Astrocyte (in vitro differentiated cells and primary cell): ENCODE measurements at regions not wholly inside any gene's neighbourhood (a gene's known extent, or its start where the extent isn't known, plus 50 kb on each side); places are given as distances from the start of the nearest gene placed in this dataset.

Experiments
- DNase-seq: peaks from one replicate; pipeline ENCODE4 v3.0.0-alpha.2; 2010; ENCODE audit warnings: low read depth
- FAIRE-seq: peaks from 2 replicates; lab custom pipeline; 2011; peaks lifted over from hg19 to GRCh38; lab: Jason Lieb, UNC
- H2AFZ ChIP-seq: 2 replicates; pipeline ENCODE4 v1.6.0; 2012; ENCODE audit warnings: low read depth, low read length, inconsistent platforms
- H3K27ac ChIP-seq: 2 replicates; pipeline ENCODE4 v1.5.1; 2011; ENCODE audit warnings: low read depth, low read length, inconsistent platforms
- H3K27me3 ChIP-seq: 2 replicates; pipeline ENCODE4 v1.6.0; 2011; ENCODE audit warnings: low read length, inconsistent platforms; ENCODE audit not compliant: insufficient read depth
- H3K36me3 ChIP-seq: 2 replicates; pipeline ENCODE4 v1.5.1; 2011; ENCODE audit warnings: low read length, inconsistent platforms; ENCODE audit not compliant: insufficient read depth
- H3K4me1 ChIP-seq: 2 replicates; pipeline ENCODE4 v1.5.1; 2011; ENCODE audit warnings: low read length, inconsistent platforms; ENCODE audit not compliant: insufficient read depth
- H3K4me2 ChIP-seq: 2 replicates; pipeline ENCODE4 v1.6.0; 2012; ENCODE audit warnings: low read length, inconsistent platforms
- H3K4me3 ChIP-seq: 2 replicates; pipeline ENCODE4 v1.5.1; 2011; ENCODE audit warnings: low read depth, mild to moderate bottlenecking, low read length, inconsistent platforms; ENCODE audit not compliant: insufficient read depth
- H3K79me2 ChIP-seq: 2 replicates; pipeline ENCODE4 v1.6.0; 2012; ENCODE audit warnings: mild to moderate bottlenecking, low read length, inconsistent platforms; ENCODE audit not compliant: insufficient read depth
- H3K9ac ChIP-seq: 2 replicates; pipeline ENCODE4 v1.6.0; 2012; ENCODE audit warnings: mild to moderate bottlenecking, low read length, inconsistent platforms
- H3K9me3 ChIP-seq: 2 replicates; pipeline ENCODE4 v1.5.1; 2012; ENCODE audit warnings: low read depth, mild to moderate bottlenecking, low read length, inconsistent platforms; ENCODE audit not compliant: insufficient read depth
- H4K20me1 ChIP-seq: 2 replicates; pipeline ENCODE4 v1.6.0; 2012; ENCODE audit warnings: low read length, inconsistent platforms; ENCODE audit not compliant: insufficient read depth
- H3K27ac Mint-ChIP-seq: one replicate; pipeline ENCODE4 v1.8.0; 2021; ENCODE audit warnings: mild to moderate bottlenecking, mixed read lengths; ENCODE audit not compliant: unreplicated experiment
- H3K27me3 Mint-ChIP-seq: one replicate; pipeline ENCODE4 v1.8.0; 2021; ENCODE audit warnings: low read depth, mixed read lengths; ENCODE audit not compliant: unreplicated experiment
- H3K36me3 Mint-ChIP-seq: one replicate; pipeline ENCODE4 v1.8.0; 2021; ENCODE audit warnings: low read depth, mixed read lengths; ENCODE audit not compliant: unreplicated experiment
- H3K4me1 Mint-ChIP-seq: one replicate; pipeline ENCODE4 v1.8.0; 2021; ENCODE audit warnings: low read depth, mixed read lengths; ENCODE audit not compliant: unreplicated experiment
- H3K4me3 Mint-ChIP-seq: one replicate; pipeline ENCODE4 v1.8.0; 2021; ENCODE audit warnings: mild to moderate bottlenecking, moderate library complexity, mixed read lengths; ENCODE audit not compliant: unreplicated experiment
- H3K9me3 Mint-ChIP-seq: one replicate; pipeline ENCODE4 v1.8.0; 2021; ENCODE audit warnings: mild to moderate bottlenecking, mixed read lengths; ENCODE audit not compliant: unreplicated experiment
- EZH2 ChIP-seq: IDR thresholded peaks from 2 replicates; pipeline ENCODE4 v1.6.1; 2012; ENCODE audit warnings: mild to moderate bottlenecking, low read length, inconsistent platforms; ENCODE audit not compliant: insufficient read depth
- TF ChIP-seq, protein P1 (sequence below): IDR thresholded peaks from 2 replicates; pipeline ENCODE4 v1.5.1; 2011; ENCODE audit warnings: low read depth, mild to moderate bottlenecking, inconsistent platforms, low read length, moderate library complexity; ENCODE audit not compliant: insufficient read depth

DNA sequence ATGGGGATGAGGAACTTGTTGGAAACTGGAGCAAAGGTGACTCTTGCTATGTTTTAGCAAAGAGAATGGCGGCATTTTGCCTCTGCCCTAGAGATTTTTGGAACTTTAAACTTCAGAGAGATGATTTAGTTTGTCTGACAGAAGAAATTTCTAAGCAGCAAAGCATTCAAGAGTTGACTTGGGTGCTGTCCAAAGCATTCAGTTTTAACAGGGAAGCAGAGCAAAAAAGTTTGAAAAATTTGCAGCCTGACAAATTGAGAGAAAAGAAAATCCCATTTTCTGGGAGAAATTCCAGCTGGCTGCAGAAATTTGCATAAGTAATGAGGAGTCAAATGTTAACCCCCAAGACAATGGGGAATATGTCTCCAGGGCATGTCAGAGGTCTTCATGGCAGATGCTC is 682.3 kb upstream of the ST8SIA4 start:
- Mint-ChIP-seq H3K4me1 (no peaks in the 10 kb centered on the region), H3K27ac (no peak overlapping the region), H3K36me3 (no peaks in the 10 kb centered on the region), H3K4me3 (no peak overlapping the region), H3K9me3 (no peaks in the 10 kb centered on the region), H3K27me3 (no peaks in the 10 kb centered on the region)
- no peak for FAIRE-seq
- peak; percentile 19 for DNase-seq
- Histone ChIP-seq H3K9me3 (no peaks in the 10 kb centered on the region), H3K36me3 (no peaks in the 10 kb centered on the region), H3K4me3 (no peak overlapping the region), H2AFZ (no peak overlapping the region), H3K79me2 (no peaks in the 10 kb centered on the region), H3K27me3 (no peaks in the 10 kb centered on the region), H4K20me1 (no peaks in the 10 kb centered on the region), H3K4me2 (no peak overlapping the region), H3K4me1 (no peaks in the 10 kb centered on the region), H3K9ac (no peak overlapping the region), H3K27ac (no peak overlapping the region)
- no peak for TF ChIP-seq EZH2
- TF ChIP-seq, protein P1, sequence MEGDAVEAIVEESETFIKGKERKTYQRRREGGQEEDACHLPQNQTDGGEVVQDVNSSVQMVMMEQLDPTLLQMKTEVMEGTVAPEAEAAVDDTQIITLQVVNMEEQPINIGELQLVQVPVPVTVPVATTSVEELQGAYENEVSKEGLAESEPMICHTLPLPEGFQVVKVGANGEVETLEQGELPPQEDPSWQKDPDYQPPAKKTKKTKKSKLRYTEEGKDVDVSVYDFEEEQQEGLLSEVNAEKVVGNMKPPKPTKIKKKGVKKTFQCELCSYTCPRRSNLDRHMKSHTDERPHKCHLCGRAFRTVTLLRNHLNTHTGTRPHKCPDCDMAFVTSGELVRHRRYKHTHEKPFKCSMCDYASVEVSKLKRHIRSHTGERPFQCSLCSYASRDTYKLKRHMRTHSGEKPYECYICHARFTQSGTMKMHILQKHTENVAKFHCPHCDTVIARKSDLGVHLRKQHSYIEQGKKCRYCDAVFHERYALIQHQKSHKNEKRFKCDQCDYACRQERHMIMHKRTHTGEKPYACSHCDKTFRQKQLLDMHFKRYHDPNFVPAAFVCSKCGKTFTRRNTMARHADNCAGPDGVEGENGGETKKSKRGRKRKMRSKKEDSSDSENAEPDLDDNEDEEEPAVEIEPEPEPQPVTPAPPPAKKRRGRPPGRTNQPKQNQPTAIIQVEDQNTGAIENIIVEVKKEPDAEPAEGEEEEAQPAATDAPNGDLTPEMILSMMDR = no peak

GRCh38 chr5:101580591-101580990 is 677.5 kb upstream of the ST8SIA4 start:
- FAIRE-seq (no peak), DNase-seq (peak; percentile 64)
- no peak overlapping the region for H2AFZ ChIP-seq
- H3K27ac ChIP-seq = no peak overlapping the region
- no peaks in the 10 kb centered on the region for H4K20me1 ChIP-seq
- no peaks in the 10 kb centered on the region for H3K9me3 ChIP-seq
- H3K79me2 ChIP-seq = no peaks in the 10 kb centered on the region
- no peaks in the 10 kb centered on the region for H3K27me3 ChIP-seq
- TF ChIP-seq, protein P1 = no peak
- no peak for TF ChIP-seq EZH2
- Mint-ChIP-seq H3K4me3 (no peak overlapping the region), H3K9me3 (no peaks in the 10 kb centered on the region), H3K27me3 (no peaks in the 10 kb centered on the region), H3K4me1 (peaks cover 2% of the 10 kb centered on the region), H3K36me3 (no peaks in the 10 kb centered on the region), H3K27ac (no peak overlapping the region)
- no peak overlapping the region for H3K4me3 ChIP-seq
- no peaks in the 10 kb centered on the region for H3K36me3 ChIP-seq
- no peaks in the 10 kb centered on the region for H3K4me1 ChIP-seq
- no peak overlapping the region for H3K4me2 ChIP-seq
- H3K9ac ChIP-seq = no peak overlapping the region

- H4K20me1 ChIP-seq = no peaks in the 10 kb centered on the region
- no peak for DNase-seq
- H3K4me1 ChIP-seq = no peaks in the 10 kb centered on the region
- H3K9me3 Mint-ChIP-seq = no peaks in the 10 kb centered on the region
- H3K36me3 ChIP-seq = no peaks in the 10 kb centered on the region
- H3K9ac ChIP-seq = no peak overlapping the region
- H3K36me3 Mint-ChIP-seq = no peaks in the 10 kb centered on the region
- H3K4me3 ChIP-seq = no peak overlapping the region
- no peaks in the 10 kb centered on the region for H3K27me3 ChIP-seq
- no peak overlapping the region for H3K4me3 Mint-ChIP-seq
- no peaks in the 10 kb centered on the region for H3K9me3 ChIP-seq
- TF ChIP-seq EZH2 = no peak
- TF ChIP-seq, protein P1 = no peak
- H3K27ac Mint-ChIP-seq = no peak overlapping the region
- FAIRE-seq = no peak
- no peak overlapping the region for H2AFZ ChIP-seq
- no peaks in the 10 kb centered on the region for H3K27me3 Mint-ChIP-seq
- peaks cover 2% of the 10 kb centered on the region for H3K4me1 Mint-ChIP-seq
- no peak overlapping the region for H3K27ac ChIP-seq
- no peaks in the 10 kb centered on the region for H3K79me2 ChIP-seq
- H3K4me2 ChIP-seq = no peak overlapping the region
Measured at GRCh38 chr5:101574017-101574416, 670.9 kb upstream of the ST8SIA4 start.
